NB4 (cell line): ENCODE measurements at regions not wholly inside any gene's neighbourhood (a gene's known extent, or its start where the extent isn't known, plus 50 kb on each side); places are given as distances from the start of the nearest gene placed in this dataset.

Source experiments
- POLR2A ChIP-seq: IDR thresholded peaks from 2 replicates; pipeline ENCODE4 v1.6.1; 2011; ENCODE audit warnings: mild to moderate bottlenecking; ENCODE audit not compliant: insufficient read length; ENCODE audit errors: extremely low read depth
- TF ChIP-seq, protein P1 (sequence below): IDR thresholded peaks from one replicate; pipeline ENCODE4 v1.5.1; 2012; ENCODE audit warnings: low read depth, low read length
- TF ChIP-seq, protein P2 (sequence below): IDR thresholded peaks from 2 replicates; pipeline ENCODE4 v1.6.1; 2011; ENCODE audit warnings: low read depth, low read length

- TF ChIP-seq, protein P1, sequence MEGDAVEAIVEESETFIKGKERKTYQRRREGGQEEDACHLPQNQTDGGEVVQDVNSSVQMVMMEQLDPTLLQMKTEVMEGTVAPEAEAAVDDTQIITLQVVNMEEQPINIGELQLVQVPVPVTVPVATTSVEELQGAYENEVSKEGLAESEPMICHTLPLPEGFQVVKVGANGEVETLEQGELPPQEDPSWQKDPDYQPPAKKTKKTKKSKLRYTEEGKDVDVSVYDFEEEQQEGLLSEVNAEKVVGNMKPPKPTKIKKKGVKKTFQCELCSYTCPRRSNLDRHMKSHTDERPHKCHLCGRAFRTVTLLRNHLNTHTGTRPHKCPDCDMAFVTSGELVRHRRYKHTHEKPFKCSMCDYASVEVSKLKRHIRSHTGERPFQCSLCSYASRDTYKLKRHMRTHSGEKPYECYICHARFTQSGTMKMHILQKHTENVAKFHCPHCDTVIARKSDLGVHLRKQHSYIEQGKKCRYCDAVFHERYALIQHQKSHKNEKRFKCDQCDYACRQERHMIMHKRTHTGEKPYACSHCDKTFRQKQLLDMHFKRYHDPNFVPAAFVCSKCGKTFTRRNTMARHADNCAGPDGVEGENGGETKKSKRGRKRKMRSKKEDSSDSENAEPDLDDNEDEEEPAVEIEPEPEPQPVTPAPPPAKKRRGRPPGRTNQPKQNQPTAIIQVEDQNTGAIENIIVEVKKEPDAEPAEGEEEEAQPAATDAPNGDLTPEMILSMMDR: no peak
- TF ChIP-seq POLR2A: no peak
- TF ChIP-seq, protein P2, sequence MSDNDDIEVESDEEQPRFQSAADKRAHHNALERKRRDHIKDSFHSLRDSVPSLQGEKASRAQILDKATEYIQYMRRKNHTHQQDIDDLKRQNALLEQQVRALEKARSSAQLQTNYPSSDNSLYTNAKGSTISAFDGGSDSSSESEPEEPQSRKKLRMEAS: no peak
These were observed 163.5 kb upstream of the ALG10B start for GRCh38 chr12:38152816-38153736.
